GM19238 (cell line): ENCODE measurements at regions not wholly inside any gene's neighbourhood (a gene's known extent, or its start where the extent isn't known, plus 50 kb on each side); places are given as distances from the start of the nearest gene placed in this dataset.
"Not testable (repeated sequence)": the region's sequence is repeated elsewhere in the genome, so short reads cannot be mapped to it uniquely, and the experiment has no call there.

Experiments
- DNase-seq: peaks from one replicate; pipeline ENCODE4 v3.0.0; 2011; ENCODE audit warnings: low spot score; ENCODE audit not compliant: insufficient read length

GRCh38 chr6:27742833-27743573 lies 169.2 kb downstream of the OR2B2 start:
- DNase-seq: no peak

GRCh38 chr6:27739902-27740301 lies 172.3 kb downstream of the OR2B2 start:
- not testable (repeated sequence) for DNase-seq

- DNase-seq: no peak
Measured at GRCh38 chr6:27736686-27737085, 175.5 kb downstream of the OR2B2 start.

GRCh38 chr6:27728442-27728841 lies 183.8 kb downstream of the OR2B2 start:
- no peak for DNase-seq

GRCh38 chr6:27726619-27727023 lies 185.6 kb downstream of the OR2B2 start:
- no peak for DNase-seq

- DNase-seq: no peak
Measured at GRCh38 chr6:27720607-27721580, 191.3 kb downstream of the OR2B2 start.

- not testable (repeated sequence) for DNase-seq
Measured at GRCh38 chr6:27719039-27719438, 193.2 kb downstream of the OR2B2 start.

- DNase-seq: no peak
Measured at GRCh38 chr6:27706431-27706830, 205.8 kb downstream of the OR2B2 start.

- no peak for DNase-seq
Measured at GRCh38 chr6:27700337-27700736, 211.9 kb downstream of the OR2B2 start.

GRCh38 chr6:27694547-27694874 lies 217.7 kb downstream of the OR2B2 start:
- no peak for DNase-seq

- no peak for DNase-seq
Measured at GRCh38 chr6:27693766-27694546, 218.2 kb downstream of the OR2B2 start.

GRCh38 chr6:27692133-27692532 lies 219.2 kb upstream of the ZNF184 start:
- not testable (repeated sequence) for DNase-seq

- no peak for DNase-seq
Measured at GRCh38 chr6:27688014-27688586, 215.2 kb upstream of the ZNF184 start.

- peak; percentile 68 for DNase-seq
Measured at GRCh38 chr6:27687154-27688013, 214.5 kb upstream of the ZNF184 start.

GRCh38 chr6:27685279-27685678 lies 212.4 kb upstream of the ZNF184 start:
- no peak for DNase-seq

- no peak for DNase-seq
Measured at GRCh38 chr6:27684264-27685211, 211.6 kb upstream of the ZNF184 start.

- no peak for DNase-seq
Measured at GRCh38 chr6:27679964-27680694, 207.2 kb upstream of the ZNF184 start.

GRCh38 chr6:27679308-27679963 lies 206.5 kb upstream of the ZNF184 start:
- DNase-seq: no peak
